Transverse colon (tissue), 4 donors: ENCODE measurements at regions not wholly inside any gene's neighbourhood (a gene's known extent, or its start where the extent isn't known, plus 50 kb on each side); places are given as distances from the start of the nearest gene placed in this dataset.

Experiments used
- DNase-seq: peaks from one replicate; pipeline ENCODE4 v3.0.0-alpha.2; 2019
- H3K27ac ChIP-seq, 4 donors: fragments of 200-600 bp; sonication (generic); 2 replicates each; pipeline ENCODE4 v1.5.1; 2016 to 2018; ENCODE audit warnings: inconsistent platforms in 4 of 4
- H3K27me3 ChIP-seq: fragments of 200-600 bp; sonication (generic); 2 replicates; pipeline ENCODE4 v1.5.1; 2017; ENCODE audit warnings: inconsistent platforms
- H3K36me3 ChIP-seq, 4 donors: fragments of 200-600 bp; sonication (generic); 2 replicates each; pipeline ENCODE4 v1.5.1; 2017 to 2019; ENCODE audit warnings: inconsistent platforms in 4 of 4
- H3K4me1 ChIP-seq, 4 donors: fragments of 200-600 bp; sonication (generic); 2 replicates each; pipeline ENCODE4 v1.5.1; 2017 to 2020; ENCODE audit warnings: inconsistent platforms in 4 of 4
- H3K4me3 ChIP-seq, 4 donors: fragments of 200-600 bp; sonication (generic); 1 replicate in 1 of 4; 2 replicates in 3 of 4; pipeline versions ENCODE4 v1.5.1 to v1.6.1; 2017 to 2019; ENCODE audit warnings: inconsistent platforms in 4 of 4
- H3K9me3 ChIP-seq, 2 donors: fragments of 200-600 bp; sonication (generic); 2 replicates each; pipeline ENCODE4 v1.5.1; 2017 to 2019; ENCODE audit warnings: inconsistent platforms in 2 of 2
- EP300 ChIP-seq: sonication (generic); formaldehyde crosslinking; IDR thresholded peaks from one replicate; pipeline ENCODE4 v1.6.1; 2017; ENCODE audit warnings: antibody characterized with exemption, low read depth
- POLR2A ChIP-seq: fragments of 450-650 bp; IDR thresholded peaks from one replicate; pipeline ENCODE4 v1.6.1; 2016; ENCODE audit warnings: antibody characterized with exemption, mild to moderate bottlenecking, moderate library complexity
- POLR2AphosphoS5 ChIP-seq, 3 donors: sonication (generic); formaldehyde crosslinking; IDR thresholded peaks; one replicate each; pipeline ENCODE4 v1.6.1; 2016; ENCODE audit warnings: antibody characterized with exemption in 3 of 3
- WGBS, 2 donors: methylation state at CpG; one replicate each; pipeline ENCODE4 v1.1.5; 2018; ENCODE audit warnings: low coverage in 1 of 2; 5-methylcytosine and 5-hydroxymethylcytosine counted together
- in situ Hi-C, 4 donors: fragments of 200-750 bp; cut with MboI; loops; one replicate each; pipeline versions ENCODE4 v1.15.0 to v1.15.1; 2017; ENCODE audit warnings: low sequenced_read_pairs in 3 of 4, low pct_ligation_motif_present in 1 of 4, low pct_unique_long_range_greater_than_20kb in 1 of 4
- intact Hi-C: fragments of 100-400 bp; cut with DNase I; formaldehyde crosslinking; loops from one replicate; pipeline ENCODE4 v1.15.1; 2023; ENCODE audit warnings: low total_unique reads
- TF ChIP-seq, protein P1 (sequence below), 5 experiments: fragments of 200-600 bp in 3 of 5; fragments of 450-650 bp in 2 of 5; sonication (generic) in 3 of 5; IDR thresholded peaks; 1 replicate in 2 of 5; 2 replicates in 3 of 5; pipeline ENCODE4 v1.5.1; 2016 to 2017; ENCODE audit warnings: antibody characterized with exemption in 5 of 5, inconsistent platforms in 3 of 5, mild to moderate bottlenecking in 2 of 5, moderate library complexity in 1 of 5

GRCh38 chr22:48373626-48374173, 1454.0 kb downstream of the BRD1 start:
- no peak for TF ChIP-seq EP300
- no peak for TF ChIP-seq POLR2AphosphoS5 (IDR thresholded peaks at IDR 0.05)
- no peak for TF ChIP-seq POLR2A
- TF ChIP-seq, protein P1, sequence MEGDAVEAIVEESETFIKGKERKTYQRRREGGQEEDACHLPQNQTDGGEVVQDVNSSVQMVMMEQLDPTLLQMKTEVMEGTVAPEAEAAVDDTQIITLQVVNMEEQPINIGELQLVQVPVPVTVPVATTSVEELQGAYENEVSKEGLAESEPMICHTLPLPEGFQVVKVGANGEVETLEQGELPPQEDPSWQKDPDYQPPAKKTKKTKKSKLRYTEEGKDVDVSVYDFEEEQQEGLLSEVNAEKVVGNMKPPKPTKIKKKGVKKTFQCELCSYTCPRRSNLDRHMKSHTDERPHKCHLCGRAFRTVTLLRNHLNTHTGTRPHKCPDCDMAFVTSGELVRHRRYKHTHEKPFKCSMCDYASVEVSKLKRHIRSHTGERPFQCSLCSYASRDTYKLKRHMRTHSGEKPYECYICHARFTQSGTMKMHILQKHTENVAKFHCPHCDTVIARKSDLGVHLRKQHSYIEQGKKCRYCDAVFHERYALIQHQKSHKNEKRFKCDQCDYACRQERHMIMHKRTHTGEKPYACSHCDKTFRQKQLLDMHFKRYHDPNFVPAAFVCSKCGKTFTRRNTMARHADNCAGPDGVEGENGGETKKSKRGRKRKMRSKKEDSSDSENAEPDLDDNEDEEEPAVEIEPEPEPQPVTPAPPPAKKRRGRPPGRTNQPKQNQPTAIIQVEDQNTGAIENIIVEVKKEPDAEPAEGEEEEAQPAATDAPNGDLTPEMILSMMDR (IDR thresholded peaks at IDR 0.05), result no peak
- Histone ChIP-seq H3K4me3 (no peak overlapping the region), H3K27me3 (no peaks in the 10 kb centered on the region), H3K9me3 (no peaks in the 10 kb centered on the region), H3K27ac (no peak overlapping the region), H3K4me1 (peaks cover 0 to 14% (median 11%) of the 10 kb centered on the region in 4 donors), H3K36me3 (no peaks in the 10 kb centered on the region)
- intact Hi-C loops, result no loop called here
- in situ Hi-C loops, result no loop called here
- no peak for DNase-seq
- 81 to 100% methylated on average over 1 to 12 of the region's 12 CpGs for WGBS, 2 donors

GRCh38 chr22:48372390-48372789, 1455.3 kb downstream of the BRD1 start:
- Histone ChIP-seq H3K27ac (no peak overlapping the region), H3K4me3 (no peak overlapping the region), H3K27me3 (no peaks in the 10 kb centered on the region), H3K4me1 (peaks cover 0 to 14% (median 11%) of the 10 kb centered on the region in 4 donors), H3K9me3 (no peaks in the 10 kb centered on the region), H3K36me3 (no peaks in the 10 kb centered on the region)
- TF ChIP-seq POLR2A, result no peak
- no peak for DNase-seq
- intact Hi-C loops, result no loop called here
- in situ Hi-C loops, result no loop called here
- WGBS, 2 donors, result 86 to 92% methylated on average over 2 to 7 of the region's 7 CpGs

GRCh38 chr22:48371391-48371790, 1456.3 kb downstream of the BRD1 start:
- in situ Hi-C loops, result no loop called here
- 65 to 87% methylated on average over 4 to 7 of the region's 7 CpGs for WGBS, 2 donors
- TF ChIP-seq EP300 (no peak), POLR2AphosphoS5 (IDR thresholded peaks at IDR 0.05) (no peak), POLR2A (no peak)
- TF ChIP-seq, protein P1 (IDR thresholded peaks at IDR 0.05), result no peak
- Histone ChIP-seq H3K4me3 (no peak overlapping the region), H3K36me3 (no peaks in the 10 kb centered on the region), H3K9me3 (no peaks in the 10 kb centered on the region), H3K27me3 (no peaks in the 10 kb centered on the region), H3K4me1 (peaks cover 0 to 14% (median 11%) of the 10 kb centered on the region in 4 donors), H3K27ac (no peak overlapping the region)
- intact Hi-C loops, result no loop called here
- DNase-seq, result no peak

DNA sequence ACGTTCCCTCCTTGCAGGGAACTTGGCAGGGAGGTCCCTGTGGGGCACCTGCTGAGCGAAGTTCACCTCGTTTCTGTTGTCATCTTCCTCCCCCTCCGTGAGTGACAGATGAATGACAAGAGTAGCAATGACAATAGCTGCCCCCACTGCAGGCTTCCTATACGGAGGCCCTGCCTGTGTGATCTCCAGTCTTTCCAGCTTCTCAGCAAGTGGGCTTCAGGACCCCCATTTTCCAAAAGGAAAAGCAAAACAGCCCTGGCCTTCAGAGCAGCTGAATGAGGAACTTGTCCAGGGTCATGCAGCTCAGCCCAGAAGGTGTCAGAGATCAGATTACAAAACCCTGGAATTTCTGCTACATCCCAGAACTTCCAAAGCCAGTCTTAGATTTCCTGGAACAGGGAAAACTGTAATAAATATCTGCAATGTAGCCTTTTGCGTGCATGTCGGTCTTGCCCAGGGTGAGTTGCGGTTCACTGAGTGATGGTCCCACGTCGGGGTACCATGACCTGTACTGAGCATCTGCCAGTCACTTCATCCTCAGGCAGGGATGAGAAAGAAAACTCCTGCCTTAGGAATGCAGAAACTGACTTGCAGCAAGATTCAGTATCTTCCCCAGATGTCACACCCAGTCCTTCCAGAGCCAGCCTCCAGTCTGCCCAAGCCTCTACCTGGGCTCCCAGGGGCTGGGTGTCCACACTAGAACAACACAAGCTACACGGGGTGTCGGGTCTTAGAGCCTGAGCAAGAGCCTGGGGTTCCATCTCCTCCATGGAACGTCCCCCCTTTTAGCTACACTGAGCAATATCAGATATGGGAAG, 1457.0 kb downstream of the BRD1 start:
- Histone ChIP-seq H3K4me1 (peaks cover 0 to 14% (median 11%) of the 10 kb centered on the region in 4 donors), H3K27ac (peak overlapping the region in 1 of 4 donors; percentile 39), H3K27me3 (no peaks in the 10 kb centered on the region), H3K36me3 (no peaks in the 10 kb centered on the region), H3K4me3 (no peak overlapping the region), H3K9me3 (no peaks in the 10 kb centered on the region)
- TF ChIP-seq POLR2AphosphoS5 (IDR thresholded peaks at IDR 0.05) (no peak), POLR2A (no peak), EP300 (no peak)
- TF ChIP-seq, protein P1 (IDR thresholded peaks at IDR 0.05), result no peak
- in situ Hi-C loops (no loop called here), intact Hi-C loops (no loop called here)
- 64 to 90% methylated on average over 3 to 13 of the region's 13 CpGs for WGBS, 2 donors
- no peak for DNase-seq
